IMR-90 (cell line): ENCODE measurements at regions not wholly inside any gene's neighbourhood (a gene's known extent, or its start where the extent isn't known, plus 50 kb on each side); places are given as distances from the start of the nearest gene placed in this dataset.

ENCODE experiments used
- ATAC-seq: fragments of 200-7000 bp; cut with Tn5 transposase; 2 replicates; pipeline ENCODE4 v1.9.1; 2020; ENCODE audit warnings: low read depth, mild to moderate bottlenecking, moderate library complexity
- BruUV-seq: library from RNA; stranded (reverse); fragments of 400-500 nt; replicated peaks from 2 replicates; lab custom pipeline; 2021; lab: Mats Ljungman, UMichigan
- CTCF ChIA-PET: fragments of 300-600 bp; formaldehyde crosslinking; extraction: SDS; loops from one replicate; lab custom pipeline; 2021; ENCODE audit warnings: antibody characterized with exemption; lab: Yijun Ruan, JAX
- POLR2A ChIA-PET: fragments of 300-600 bp; sonication (Branson Sonifier 250); formaldehyde crosslinking; loops from one replicate; lab custom pipeline; 2022; ENCODE audit warnings: antibody characterized with exemption; ENCODE audit not compliant: unreplicated experiment; lab: Charles Lee
- DNase-seq: peaks from one replicate; pipeline ENCODE4 v3.0.0; 2013
- H2AFZ ChIP-seq: replicated peaks from 2 replicates; pipeline ENCODE3; 2013; ENCODE audit warnings: low read length, mild to moderate bottlenecking; ENCODE audit not compliant: poor library complexity
- H2AK5ac ChIP-seq: 2 replicates; pipeline ENCODE4 v1.6.1; 2013; ENCODE audit warnings: low read depth, low read length, inconsistent platforms
- H2AK9ac ChIP-seq: replicated peaks from 2 replicates; pipeline ENCODE3; 2013; ENCODE audit warnings: mild to moderate bottlenecking, low read depth, low read length, moderate library complexity; ENCODE audit not compliant: poor library complexity
- H2BK120ac ChIP-seq: 2 replicates; pipeline ENCODE4 v1.6.1; 2013; ENCODE audit warnings: low read depth, low read length, inconsistent platforms
- H2BK15ac ChIP-seq: 3 replicates; pipeline ENCODE4 v1.6.1; 2013; ENCODE audit warnings: low read depth, low read length, inconsistent platforms
- H2BK20ac ChIP-seq: 2 replicates; pipeline ENCODE4 v1.6.1; 2013; ENCODE audit warnings: low read depth, mild to moderate bottlenecking, inconsistent platforms, low read length, moderate library complexity
- H2BK5ac ChIP-seq: 2 replicates; pipeline ENCODE4 v1.6.1; 2013; ENCODE audit warnings: mild to moderate bottlenecking, low read depth, low read length, inconsistent platforms; ENCODE audit not compliant: poor library complexity, severe bottlenecking
- H3K14ac ChIP-seq: replicated peaks from 2 replicates; pipeline ENCODE4 v1.6.1; 2013; ENCODE audit warnings: low read depth, low read length, inconsistent platforms
- H3K18ac ChIP-seq: 2 replicates; pipeline ENCODE4 v1.6.1; 2013; ENCODE audit warnings: low read depth, low read length, control low read depth
- H3K23ac ChIP-seq: 2 replicates; pipeline ENCODE4 v1.6.1; 2013; ENCODE audit warnings: low read depth, low read length, inconsistent platforms
- H3K27ac ChIP-seq: 2 replicates; pipeline ENCODE4 v1.5.1; 2013; ENCODE audit warnings: mild to moderate bottlenecking, control low read depth, low read length; ENCODE audit not compliant: insufficient read depth
- H3K27me3 ChIP-seq: 2 replicates; pipeline ENCODE4 v1.6.1; 2013; ENCODE audit warnings: low read length; ENCODE audit not compliant: control insufficient read depth, insufficient read depth
- H3K36me3 ChIP-seq: 2 replicates; pipeline ENCODE4 v1.6.1; 2013; ENCODE audit warnings: low read length, mixed read lengths; ENCODE audit not compliant: control insufficient read depth, insufficient read depth
- H3K4ac ChIP-seq: 2 replicates; pipeline ENCODE4 v1.6.1; 2013; ENCODE audit warnings: low read depth, low read length, inconsistent platforms
- H3K4me1 ChIP-seq: 2 replicates; pipeline ENCODE4 v1.6.1; 2013; ENCODE audit warnings: low read length, mixed read lengths; ENCODE audit not compliant: control insufficient read depth, insufficient read depth
- H3K4me2 ChIP-seq: 2 replicates; pipeline ENCODE4 v1.6.1; 2013; ENCODE audit warnings: low read depth, mild to moderate bottlenecking, control low read depth, low read length, moderate library complexity
- H3K4me3 ChIP-seq: 2 replicates; pipeline ENCODE4 v1.5.1; 2013; ENCODE audit warnings: low read depth, mild to moderate bottlenecking, control low read depth, low read length, moderate library complexity; ENCODE audit not compliant: insufficient read depth
- H3K56ac ChIP-seq: 2 replicates; pipeline ENCODE4 v1.6.1; 2013; ENCODE audit warnings: low read length, inconsistent platforms; ENCODE audit not compliant: insufficient read depth; ENCODE audit errors: extremely low read depth
- H3K79me1 ChIP-seq, 2 experiments: 2 replicates each; pipeline ENCODE4 v1.6.1; 2013; ENCODE audit warnings: low read length in 2 of 2, inconsistent platforms in 1 of 2, low read depth in 1 of 2
- H3K9ac ChIP-seq: 2 replicates; pipeline ENCODE4 v1.6.1; 2013; ENCODE audit warnings: low read depth, low read length, control low read depth
- H3K9me1 ChIP-seq: 2 replicates; pipeline ENCODE4 v1.6.1; 2013; ENCODE audit warnings: low read length, inconsistent platforms; ENCODE audit not compliant: insufficient read depth
- H3K9me3 ChIP-seq: 2 replicates; pipeline ENCODE4 v1.6.1; 2013; ENCODE audit warnings: low read length; ENCODE audit not compliant: control insufficient read depth, insufficient read depth
- H4K20me1 ChIP-seq: 2 replicates; pipeline ENCODE4 v1.6.1; 2013; ENCODE audit warnings: low read length, inconsistent platforms; ENCODE audit not compliant: insufficient read depth
- H4K5ac ChIP-seq: 2 replicates; pipeline ENCODE4 v1.6.1; 2013; ENCODE audit warnings: mild to moderate bottlenecking, low read depth, low read length, control low read depth
- H4K8ac ChIP-seq, 2 experiments: 2 replicates each; pipeline ENCODE4 v1.6.1; 2013; ENCODE audit warnings: low read depth in 2 of 2, low read length in 2 of 2, control low read depth in 1 of 2, inconsistent platforms in 1 of 2
- H4K91ac ChIP-seq: 2 replicates; pipeline ENCODE4 v1.6.1; 2013; ENCODE audit warnings: low read depth, low read length, inconsistent platforms; ENCODE audit not compliant: insufficient read depth
- BHLHE40 ChIP-seq: fragments of 150-350 bp; IDR thresholded peaks from 2 replicates; pipeline ENCODE4 v1.6.1; 2016; ENCODE audit warnings: mild to moderate bottlenecking, low read depth, low read length
- CEBPB ChIP-seq: IDR thresholded peaks from 2 replicates; pipeline ENCODE4 v1.6.1; 2012; ENCODE audit warnings: low read depth, low read length, improper control_type of control experiment
- CHD1 ChIP-seq: IDR thresholded peaks from 2 replicates; pipeline ENCODE4 v1.6.1; 2012; ENCODE audit warnings: low read depth, low read length, improper control_type of control experiment
- ELK1 ChIP-seq: fragments of 150-350 bp; IDR thresholded peaks from 2 replicates; pipeline ENCODE4 v1.6.1; 2016; ENCODE audit warnings: low read depth, mild to moderate bottlenecking, low read length, moderate library complexity, borderline replicate concordance
- MAFK ChIP-seq: IDR thresholded peaks from 2 replicates; pipeline ENCODE4 v1.6.1; 2012; ENCODE audit warnings: low read depth, low read length, improper control_type of control experiment
- MAZ ChIP-seq: IDR thresholded peaks from 2 replicates; pipeline ENCODE4 v1.6.1; 2012; ENCODE audit warnings: low read depth, mild to moderate bottlenecking, low read length, improper control_type of control experiment, moderate library complexity, borderline replicate concordance
- MXI1 ChIP-seq: IDR thresholded peaks from 2 replicates; pipeline ENCODE4 v1.6.1; 2012; ENCODE audit warnings: low read depth, mild to moderate bottlenecking, low read length, moderate library complexity, borderline replicate concordance
- POLR2A ChIP-seq: IDR thresholded peaks from 2 replicates; pipeline ENCODE4 v1.6.1; 2012; ENCODE audit warnings: mild to moderate bottlenecking, low read depth, low read length
- RAD21 ChIP-seq: IDR thresholded peaks from 2 replicates; pipeline ENCODE4 v1.6.1; 2012; ENCODE audit warnings: low read length, improper control_type of control experiment
- RCOR1 ChIP-seq: IDR thresholded peaks from 2 replicates; pipeline ENCODE4 v1.6.1; 2012; ENCODE audit warnings: mild to moderate bottlenecking, low read length, improper control_type of control experiment; ENCODE audit not compliant: insufficient replicate concordance
- RFX5 ChIP-seq: IDR thresholded peaks from 2 replicates; pipeline ENCODE4 v1.8.0; 2012; ENCODE audit warnings: low read depth, mild to moderate bottlenecking, low read length, moderate library complexity
- SMC3 ChIP-seq: fragments of 150-350 bp; IDR thresholded peaks from 2 replicates; pipeline ENCODE4 v1.6.1; 2016; ENCODE audit warnings: low read depth, mild to moderate bottlenecking, antibody characterized with exemption, low read length, moderate library complexity
- WGBS, 2 experiments: methylation state at CpG; one replicate each; pipeline versions ENCODE4 v1.1.5 to v1.1.7; 2013; ENCODE audit warnings: missing lambda C conversion rate in 2 of 2; ENCODE audit not compliant: insufficient read length in 1 of 2; ENCODE audit errors: extremely low coverage in 2 of 2; 5-methylcytosine and 5-hydroxymethylcytosine counted together
- dilution Hi-C: fragments of 300-500 bp; cut with HindIII; formaldehyde crosslinking; loops from one replicate; pipeline ENCODE4 v1.14.3; 2018; ENCODE audit warnings: low sequenced_read_pairs; ENCODE audit not compliant: unreplicated experiment
- in situ Hi-C: fragments of 300-500 bp; cut with MboI; formaldehyde crosslinking; loops from 3 replicates; pipeline ENCODE4 v1.14.3; 2019; ENCODE audit warnings: low sequenced_read_pairs, inconsistent platforms, mixed read lengths
- intact Hi-C: fragments of 100-400 bp; cut with micrococcal nuclease; formaldehyde crosslinking; loops from 2 replicates; pipeline ENCODE4 v1.10.0; 2022
- TF ChIP-seq, protein P1 (sequence below): fragments of 150-350 bp; IDR thresholded peaks from 2 replicates; pipeline ENCODE4 v1.6.1; 2017; ENCODE audit warnings: mild to moderate bottlenecking, antibody characterized with exemption, low read length, low read depth

DNA sequence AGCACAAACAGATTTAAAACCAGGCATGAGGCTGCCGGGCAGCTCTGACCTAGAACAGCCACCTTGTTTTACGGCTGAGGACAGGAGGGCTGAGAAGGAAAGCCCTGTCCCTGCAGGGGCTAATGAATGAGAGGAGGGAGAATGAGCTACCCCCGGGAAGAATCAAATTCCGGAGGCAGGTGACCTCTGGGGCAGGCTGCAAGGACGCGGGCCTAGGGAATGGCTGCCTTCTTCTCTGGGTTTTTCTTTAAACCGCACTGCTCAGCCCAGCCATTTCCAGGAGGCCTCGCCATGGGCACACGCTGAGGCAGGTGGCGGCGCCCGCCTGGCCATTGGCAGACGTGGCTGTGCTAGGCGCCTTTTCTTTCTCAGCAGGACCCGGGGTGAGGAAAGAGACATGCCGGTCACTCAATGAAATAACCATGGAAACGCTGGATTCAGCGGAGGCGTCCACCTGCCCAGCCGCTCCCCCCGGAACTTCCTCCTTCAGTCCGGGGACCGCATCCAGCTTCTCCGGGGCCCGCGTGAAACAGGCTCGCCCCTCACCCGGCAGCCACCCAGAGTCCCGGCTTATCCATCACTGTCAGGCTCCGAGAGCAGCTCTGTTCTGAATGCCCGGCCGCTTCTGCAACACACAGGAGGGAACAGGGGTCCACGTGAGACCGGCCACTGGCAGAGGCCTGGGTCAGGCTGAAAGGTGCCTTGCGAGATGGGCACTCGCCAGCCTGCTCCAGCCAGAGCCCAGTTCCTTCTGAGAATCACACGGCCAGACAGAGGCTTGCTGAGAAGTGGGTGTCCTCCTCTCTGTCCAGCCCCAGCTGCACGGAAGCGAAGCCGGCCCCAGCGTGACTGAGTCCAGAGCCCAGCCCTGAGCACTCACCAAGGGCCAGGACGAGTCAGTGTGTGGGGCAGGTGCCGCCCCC, 82.1 kb downstream of the PDGFA start:
- Histone ChIP-seq H3K27ac (no peak overlapping the region), H3K18ac (no peak overlapping the region), H2BK120ac (no peak overlapping the region), H2BK20ac (no peak overlapping the region), H2AK5ac (no peak overlapping the region), H2AFZ (no peak overlapping the region), H3K23ac (no peak overlapping the region), H2BK15ac (no peak overlapping the region), H3K14ac (no peak overlapping the region), H3K56ac (no peak overlapping the region), H4K5ac (no peak overlapping the region), H3K9me1 (no peaks in the 10 kb centered on the region), H4K91ac (no peak overlapping the region), H3K79me1 (no peaks in the 10 kb centered on the region), H3K36me3 (no peaks in the 10 kb centered on the region), H4K20me1 (no peaks in the 10 kb centered on the region), H2BK5ac (no peak overlapping the region), H3K9me3 (peaks cover 3% of the 10 kb centered on the region), H4K8ac (no peak overlapping the region), H3K9ac (no peak overlapping the region), H3K4me3 (no peak overlapping the region), H2AK9ac (peak overlapping the region; percentile 55), H3K4me2 (no peak overlapping the region), H3K4me1 (peaks cover 2% of the 10 kb centered on the region; the same call in 1 of the 2 replicates), H3K4ac (no peak overlapping the region), H3K27me3 (peaks cover 39% of the 10 kb centered on the region)
- intact Hi-C loops (no loop called here), in situ Hi-C loops (no loop called here), dilution Hi-C loops (no loop called here)
- POLR2A ChIA-PET: no interaction called here
- 52% methylated on average over 20 of the region's 43 CpGs; no CpG with 5 or more reads in 1 of the 2 experiments for WGBS, 2 experiments
- no peak for DNase-seq
- no peak for TF ChIP-seq RFX5
- no peak for TF ChIP-seq RAD21
- TF ChIP-seq ELK1: no peak
- TF ChIP-seq MXI1: no peak
- TF ChIP-seq SMC3: no peak
- TF ChIP-seq MAZ: no peak
- TF ChIP-seq CHD1: no peak
- TF ChIP-seq MAFK: no peak
- TF ChIP-seq BHLHE40: no peak
- no peak for TF ChIP-seq POLR2A
- TF ChIP-seq, protein P1, sequence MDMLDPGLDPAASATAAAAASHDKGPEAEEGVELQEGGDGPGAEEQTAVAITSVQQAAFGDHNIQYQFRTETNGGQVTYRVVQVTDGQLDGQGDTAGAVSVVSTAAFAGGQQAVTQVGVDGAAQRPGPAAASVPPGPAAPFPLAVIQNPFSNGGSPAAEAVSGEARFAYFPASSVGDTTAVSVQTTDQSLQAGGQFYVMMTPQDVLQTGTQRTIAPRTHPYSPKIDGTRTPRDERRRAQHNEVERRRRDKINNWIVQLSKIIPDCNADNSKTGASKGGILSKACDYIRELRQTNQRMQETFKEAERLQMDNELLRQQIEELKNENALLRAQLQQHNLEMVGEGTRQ: no peak
- no peak for TF ChIP-seq CEBPB
- TF ChIP-seq RCOR1: no peak
- BruUV-seq: no TSS peak
- CTCF ChIA-PET: no interaction called here
- ATAC-seq: no peak
